NK-92 treated with Interleukin-12 subunit alpha and Interleukin-12 subunit beta, amount 100 ng/mL, for 24 hours (cell line): ENCODE measurements at regions not wholly inside any gene's neighbourhood (a gene's known extent, or its start where the extent isn't known, plus 50 kb on each side); places are given as distances from the start of the nearest gene placed in this dataset.
"Not testable (repeated sequence)": the region's sequence is repeated elsewhere in the genome, so short reads cannot be mapped to it uniquely, and the experiment has no call there.

Experiments
- DNase-seq: peaks from one replicate; lab custom pipeline; 2025; lab: John Stamatoyannopoulos, UW

GRCh38 chr15:98276018-98276417, 315.5 kb downstream of the ARRDC4 start:
- no peak for DNase-seq

GRCh38 chr15:98277602-98278001, 317.1 kb downstream of the ARRDC4 start:
- DNase-seq = no peak

- no peak for DNase-seq
Observed at GRCh38 chr15:98280284-98280975, 319.9 kb downstream of the ARRDC4 start.

GRCh38 chr15:98281130-98281529, 320.6 kb downstream of the ARRDC4 start:
- DNase-seq = no peak

GRCh38 chr15:98282656-98283332, 322.3 kb downstream of the ARRDC4 start:
- DNase-seq = no peak

- no peak for DNase-seq
Observed at GRCh38 chr15:98286200-98286599, 325.7 kb downstream of the ARRDC4 start.

- DNase-seq = no peak
Observed at GRCh38 chr15:98286831-98287230, 326.3 kb downstream of the ARRDC4 start.

- DNase-seq = no peak
Observed at GRCh38 chr15:98288091-98288590, 327.6 kb downstream of the ARRDC4 start.

- DNase-seq = no peak
Observed at GRCh38 chr15:98289747-98290146, 329.2 kb downstream of the ARRDC4 start.

GRCh38 chr15:98292442-98293240, 332.1 kb downstream of the ARRDC4 start:
- DNase-seq = peak; percentile 41

GRCh38 chr15:98294126-98294525, 333.6 kb downstream of the ARRDC4 start:
- DNase-seq = no peak

GRCh38 chr15:98295101-98295759, 334.7 kb downstream of the ARRDC4 start:
- not testable (repeated sequence) for DNase-seq

GRCh38 chr15:98296653-98297052, 336.1 kb downstream of the ARRDC4 start:
- no peak for DNase-seq

GRCh38 chr15:98304371-98304770, 343.9 kb downstream of the ARRDC4 start:
- no peak for DNase-seq

GRCh38 chr15:98308117-98308516, 340.2 kb upstream of the IGF1R start:
- no peak for DNase-seq

GRCh38 chr15:98311566-98312188, 336.7 kb upstream of the IGF1R start:
- peak; percentile 66 for DNase-seq

GRCh38 chr15:98312913-98313312, 335.4 kb upstream of the IGF1R start:
- DNase-seq = no peak

GRCh38 chr15:98315971-98316370, 332.4 kb upstream of the IGF1R start:
- no peak for DNase-seq

GRCh38 chr15:98321896-98322295, 326.4 kb upstream of the IGF1R start:
- DNase-seq = no peak

- DNase-seq = no peak
Observed at GRCh38 chr15:98322581-98322980, 325.8 kb upstream of the IGF1R start.

- no peak for DNase-seq
Observed at GRCh38 chr15:98324341-98324970, 323.9 kb upstream of the IGF1R start.
